ENCODE measurements at regions not wholly inside any gene's neighbourhood (a gene's known extent, or its start where the extent isn't known, plus 50 kb on each side); places are given as distances from the start of the nearest gene placed in this dataset.
A peak's percentile ranks its signal among the peaks of the same experiment; 100 is the strongest.

DNA sequence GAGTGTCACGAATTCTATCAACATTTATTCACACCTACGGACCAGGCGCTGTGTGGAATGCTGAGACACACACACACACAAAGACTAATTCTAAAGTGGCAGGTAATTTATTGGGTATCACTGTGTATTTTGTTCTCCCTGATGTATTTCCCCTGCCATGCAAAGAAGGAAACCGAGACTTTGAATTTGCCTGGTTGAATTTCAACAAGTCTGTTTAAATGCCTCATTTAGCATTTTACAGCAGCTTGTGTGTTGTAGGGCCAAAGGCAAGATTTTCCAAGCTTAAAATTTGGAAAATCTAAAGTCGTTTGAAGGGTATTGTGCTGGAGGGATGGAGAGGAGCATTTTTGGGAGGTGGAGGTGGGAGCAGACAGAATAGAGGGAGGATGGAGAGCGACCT is 274.4 kb upstream of the ZFP64 start:
- TF ChIP-seq, protein P1, sequence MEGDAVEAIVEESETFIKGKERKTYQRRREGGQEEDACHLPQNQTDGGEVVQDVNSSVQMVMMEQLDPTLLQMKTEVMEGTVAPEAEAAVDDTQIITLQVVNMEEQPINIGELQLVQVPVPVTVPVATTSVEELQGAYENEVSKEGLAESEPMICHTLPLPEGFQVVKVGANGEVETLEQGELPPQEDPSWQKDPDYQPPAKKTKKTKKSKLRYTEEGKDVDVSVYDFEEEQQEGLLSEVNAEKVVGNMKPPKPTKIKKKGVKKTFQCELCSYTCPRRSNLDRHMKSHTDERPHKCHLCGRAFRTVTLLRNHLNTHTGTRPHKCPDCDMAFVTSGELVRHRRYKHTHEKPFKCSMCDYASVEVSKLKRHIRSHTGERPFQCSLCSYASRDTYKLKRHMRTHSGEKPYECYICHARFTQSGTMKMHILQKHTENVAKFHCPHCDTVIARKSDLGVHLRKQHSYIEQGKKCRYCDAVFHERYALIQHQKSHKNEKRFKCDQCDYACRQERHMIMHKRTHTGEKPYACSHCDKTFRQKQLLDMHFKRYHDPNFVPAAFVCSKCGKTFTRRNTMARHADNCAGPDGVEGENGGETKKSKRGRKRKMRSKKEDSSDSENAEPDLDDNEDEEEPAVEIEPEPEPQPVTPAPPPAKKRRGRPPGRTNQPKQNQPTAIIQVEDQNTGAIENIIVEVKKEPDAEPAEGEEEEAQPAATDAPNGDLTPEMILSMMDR (IDR thresholded peaks at IDR 0.05; ENCODE audit: insufficient read depth, low read length, severe bottlenecking), result no peak
- DNase-seq (ENCODE audit: low read depth) (no peak), FAIRE-seq (no peak)
- Histone ChIP-seq H3K4me3 (ENCODE audit: low read depth, low read length) (no peak overlapping the region), H3K36me3 (ENCODE audit: control insufficient read depth, insufficient read depth, low read length) (no peaks in the 10 kb centered on the region), H3K27me3 (ENCODE audit: control insufficient read depth, insufficient read depth, low read length) (no peaks in the 10 kb centered on the region)

DNA sequence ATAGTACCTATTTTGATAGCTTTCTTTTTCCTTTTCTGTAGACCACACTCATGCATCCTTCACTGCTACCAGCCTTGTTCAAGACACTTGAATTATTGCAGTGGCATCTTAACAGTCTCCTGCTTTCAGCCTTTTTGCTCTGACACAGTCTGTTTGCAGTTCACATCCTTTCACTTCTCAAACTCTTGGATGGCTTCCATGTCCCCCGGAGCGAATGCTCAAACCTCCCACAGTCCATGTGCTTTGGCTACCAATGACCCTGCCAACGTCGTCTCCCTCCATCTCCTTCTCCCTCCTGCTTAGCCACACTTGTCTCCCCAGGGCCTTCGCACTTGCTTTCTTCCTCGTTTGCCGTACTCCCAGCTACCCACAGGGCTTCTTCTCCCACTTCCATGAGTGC is 270.0 kb upstream of the ZFP64 start:
- TF ChIP-seq, protein P1 (IDR thresholded peaks at IDR 0.05; ENCODE audit: insufficient read depth, low read length, severe bottlenecking), result no peak
- FAIRE-seq (no peak), DNase-seq (ENCODE audit: low read depth) (no peak)
- Histone ChIP-seq H3K36me3 (ENCODE audit: control insufficient read depth, insufficient read depth, low read length) (no peaks in the 10 kb centered on the region), H3K4me3 (ENCODE audit: low read depth, low read length) (no peak overlapping the region), H3K27me3 (ENCODE audit: control insufficient read depth, insufficient read depth, low read length) (no peaks in the 10 kb centered on the region)

DNA sequence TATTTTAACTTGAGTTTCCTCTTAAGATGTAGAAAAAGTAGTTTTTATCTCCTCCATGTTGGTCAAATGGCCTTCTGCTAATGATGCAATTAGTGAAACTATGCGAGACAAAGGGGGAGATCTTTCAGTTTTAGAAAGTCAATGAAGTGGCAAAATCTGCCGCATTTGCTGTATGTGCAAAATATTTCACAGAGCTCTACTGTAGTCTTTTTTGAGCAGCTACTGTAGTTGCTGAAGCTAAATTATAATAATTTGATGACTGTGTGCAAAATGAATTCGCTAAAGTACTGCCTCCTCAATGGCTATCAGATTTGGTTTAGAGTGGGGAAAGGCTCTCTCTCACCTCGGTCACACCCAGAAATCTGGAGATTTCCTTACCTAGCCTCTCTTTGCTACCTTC is 267.6 kb upstream of the ZFP64 start:
- H3K4me3 ChIP-seq (ENCODE audit: low read depth, low read length), result no peak overlapping the region
- DNase-seq (ENCODE audit: low read depth) (no peak), FAIRE-seq (no peak)
- TF ChIP-seq, protein P1 (IDR thresholded peaks at IDR 0.05; ENCODE audit: insufficient read depth, low read length, severe bottlenecking), result no peak
- H3K36me3 ChIP-seq (ENCODE audit: control insufficient read depth, insufficient read depth, low read length), result no peaks in the 10 kb centered on the region
- no peaks in the 10 kb centered on the region for H3K27me3 ChIP-seq (ENCODE audit: control insufficient read depth, insufficient read depth, low read length)

DNA sequence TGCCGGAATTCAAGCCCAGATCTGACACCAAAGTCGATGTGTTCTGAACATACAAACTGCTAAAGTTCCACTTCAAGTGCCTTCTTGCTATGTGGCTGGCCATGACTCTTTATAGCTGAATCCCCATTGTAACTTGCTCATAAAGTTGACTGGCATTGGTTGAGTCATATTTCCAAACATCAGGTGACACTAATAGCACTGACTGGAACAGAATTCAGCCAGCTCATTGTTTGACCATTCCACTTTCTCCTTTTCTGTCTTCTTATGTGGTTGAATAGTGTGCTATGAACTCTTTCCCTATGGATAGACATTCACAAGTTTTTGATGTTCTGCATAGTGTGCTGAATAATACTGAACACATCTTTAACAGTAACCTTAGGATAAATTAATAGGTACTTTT is 266.2 kb upstream of the ZFP64 start:
- Histone ChIP-seq H3K27me3 (ENCODE audit: control insufficient read depth, insufficient read depth, low read length) (no peaks in the 10 kb centered on the region), H3K36me3 (ENCODE audit: control insufficient read depth, insufficient read depth, low read length) (no peaks in the 10 kb centered on the region), H3K4me3 (ENCODE audit: low read depth, low read length) (no peak overlapping the region)
- FAIRE-seq (peak; percentile 72), DNase-seq (ENCODE audit: low read depth) (peak; percentile 63)
- TF ChIP-seq, protein P1 (IDR thresholded peaks at IDR 0.05; ENCODE audit: insufficient read depth, low read length, severe bottlenecking), result no peak

DNA sequence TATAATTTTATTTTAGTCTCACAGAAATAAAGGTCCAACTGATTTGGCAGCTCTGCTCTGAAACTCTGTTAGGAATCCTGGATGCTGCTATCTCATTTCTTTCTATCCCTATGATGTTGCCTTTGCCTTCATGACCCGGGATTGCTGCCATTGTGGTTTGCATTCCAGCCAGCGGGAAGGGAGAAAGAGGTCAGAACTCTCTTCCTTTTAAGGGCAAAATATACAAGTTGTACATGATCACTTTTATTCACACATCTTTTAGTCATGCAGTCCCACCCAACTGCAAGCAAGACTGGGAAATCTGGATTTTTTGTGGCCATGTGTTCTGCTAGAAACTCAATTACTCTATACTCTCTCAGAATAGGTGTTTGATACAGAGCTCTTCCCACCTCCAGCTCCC is 263.1 kb upstream of the ZFP64 start:
- TF ChIP-seq, protein P1 (IDR thresholded peaks at IDR 0.05; ENCODE audit: insufficient read depth, low read length, severe bottlenecking), result no peak
- Histone ChIP-seq H3K27me3 (ENCODE audit: control insufficient read depth, insufficient read depth, low read length) (no peaks in the 10 kb centered on the region), H3K36me3 (ENCODE audit: control insufficient read depth, insufficient read depth, low read length) (no peaks in the 10 kb centered on the region), H3K4me3 (ENCODE audit: low read depth, low read length) (no peak overlapping the region)
- DNase-seq (ENCODE audit: low read depth) (no peak), FAIRE-seq (no peak)

DNA sequence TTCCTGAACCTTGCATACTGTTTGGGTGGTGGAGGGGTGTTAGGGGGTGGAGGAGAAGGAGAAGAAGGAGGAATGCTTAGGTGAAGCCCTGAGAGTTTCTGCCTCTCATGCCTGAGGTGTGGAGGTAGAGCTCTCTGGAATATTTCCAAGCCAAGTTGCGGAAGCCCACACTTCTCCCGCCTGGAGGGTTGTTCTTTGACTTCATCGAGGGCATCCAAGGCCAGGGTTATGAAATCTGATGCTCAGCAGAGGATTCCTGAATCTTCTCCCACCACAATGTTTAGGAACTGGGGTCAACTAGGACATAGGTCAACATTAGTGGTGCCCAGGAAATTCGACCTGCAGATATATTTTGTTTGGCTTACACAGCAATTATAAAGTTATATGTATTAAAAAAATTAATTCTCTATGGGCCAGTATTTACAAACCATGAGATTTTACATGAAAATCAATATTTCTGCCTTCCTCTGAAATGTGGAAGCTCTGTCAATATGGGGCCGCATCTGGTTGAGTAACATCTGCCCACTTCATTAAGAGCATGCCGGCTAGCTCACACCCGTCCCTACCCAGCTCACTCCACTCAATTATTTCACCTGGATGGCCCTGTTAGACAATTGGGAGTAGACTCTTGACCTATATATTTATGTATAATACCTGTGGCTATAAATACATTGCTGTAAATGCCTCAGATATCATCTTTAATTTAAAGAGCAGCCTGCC is 257.1 kb upstream of the ZFP64 start:
- DNase-seq (ENCODE audit: low read depth), result no peak
- TF ChIP-seq, protein P1 (IDR thresholded peaks at IDR 0.05; ENCODE audit: insufficient read depth, low read length, severe bottlenecking), result no peak
- FAIRE-seq, result no peak
- Histone ChIP-seq H3K27me3 (ENCODE audit: control insufficient read depth, insufficient read depth, low read length) (no peaks in the 10 kb centered on the region), H3K4me3 (ENCODE audit: low read depth, low read length) (no peak overlapping the region), H3K36me3 (ENCODE audit: control insufficient read depth, insufficient read depth, low read length) (no peaks in the 10 kb centered on the region)

Measured in bronchial epithelial cell (primary cell).